ENCODE measurements at regions not wholly inside any gene's neighbourhood (a gene's known extent, or its start where the extent isn't known, plus 50 kb on each side); places are given as distances from the start of the nearest gene placed in this dataset.
"Not testable (repeated sequence)": the region's sequence is repeated elsewhere in the genome, so short reads cannot be mapped to it uniquely, and the experiment has no call there.

DNA sequence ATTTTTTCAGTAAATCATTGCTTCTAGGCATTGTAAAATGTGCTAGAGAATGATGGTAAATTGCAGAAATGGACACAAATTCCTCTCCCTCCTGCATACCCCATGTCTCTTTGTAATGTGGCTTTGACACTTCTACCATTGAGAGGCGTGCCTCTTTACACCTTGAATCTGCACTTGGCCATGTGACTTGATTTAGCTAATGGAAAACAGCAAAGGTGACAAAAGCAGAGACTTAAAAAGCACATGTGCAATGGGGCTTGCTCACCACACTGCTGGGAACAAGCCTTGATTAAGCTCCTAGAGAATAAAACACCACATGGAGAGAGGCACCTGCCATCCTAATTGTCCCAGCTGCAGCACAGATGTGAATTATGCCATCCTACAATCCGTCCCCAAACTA, 69.9 kb upstream of the NAA35 start:
- no peak for DNase-seq (ENCODE audit: low read depth in 1 of 2, low spot score in 1 of 2)
- TF ChIP-seq GABPA (IDR thresholded peaks at IDR 0.05; ENCODE audit: low read depth) = no peak
- no peak overlapping the region for H3K4me3 ChIP-seq (replicated peaks; ENCODE audit: insufficient read depth, low read length)
- no peak overlapping the region for H3K27ac ChIP-seq (replicated peaks)
- H3K27me3 ChIP-seq (ENCODE audit: insufficient read depth, poor library complexity, severe bottlenecking) = no peaks in the 10 kb centered on the region

DNA sequence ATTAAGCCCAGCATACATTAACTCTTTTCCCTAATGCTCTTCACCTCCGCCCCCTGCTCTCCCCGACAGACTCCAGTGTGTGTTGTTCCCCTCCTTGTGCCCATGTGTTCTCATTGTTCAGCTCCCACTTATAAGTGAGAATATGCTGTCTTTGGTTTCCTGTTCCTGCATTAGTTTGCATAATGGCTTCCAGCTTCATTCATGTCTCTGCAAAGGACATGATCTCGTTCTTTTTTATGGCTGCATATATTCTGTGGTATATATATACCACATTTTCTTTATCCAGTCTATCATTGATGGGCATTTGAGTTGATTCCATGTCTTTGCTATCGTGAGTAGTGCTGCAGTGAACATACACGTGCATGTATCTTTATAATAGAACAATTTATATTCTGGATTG, 69.3 kb upstream of the NAA35 start:
- not testable (repeated sequence) for H3K4me3 ChIP-seq (replicated peaks; ENCODE audit: insufficient read depth, low read length); H3K27me3 ChIP-seq (ENCODE audit: insufficient read depth, poor library complexity, severe bottlenecking); DNase-seq (ENCODE audit: low read depth in 1 of 2, low spot score in 1 of 2); H3K27ac ChIP-seq (replicated peaks)

DNA sequence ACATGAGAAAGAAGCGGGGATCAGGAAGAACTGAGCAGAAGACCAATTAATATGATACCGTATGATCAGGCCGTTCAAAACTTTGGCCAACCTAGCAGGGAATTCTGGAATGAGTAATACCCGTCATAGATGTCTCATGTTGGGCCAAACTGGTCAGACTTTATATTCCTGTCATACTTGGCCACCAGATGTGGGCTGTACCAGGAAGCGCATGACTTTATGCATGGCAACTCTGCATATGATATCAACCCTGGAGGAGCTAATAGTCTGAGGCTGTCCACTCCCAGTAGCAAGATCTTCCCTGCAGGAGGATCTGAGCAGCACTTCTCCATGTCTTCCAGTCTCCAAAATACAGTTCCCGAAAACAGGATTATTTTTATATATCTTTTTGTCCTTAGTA, 68.5 kb upstream of the NAA35 start:
- TF ChIP-seq, protein P1, sequence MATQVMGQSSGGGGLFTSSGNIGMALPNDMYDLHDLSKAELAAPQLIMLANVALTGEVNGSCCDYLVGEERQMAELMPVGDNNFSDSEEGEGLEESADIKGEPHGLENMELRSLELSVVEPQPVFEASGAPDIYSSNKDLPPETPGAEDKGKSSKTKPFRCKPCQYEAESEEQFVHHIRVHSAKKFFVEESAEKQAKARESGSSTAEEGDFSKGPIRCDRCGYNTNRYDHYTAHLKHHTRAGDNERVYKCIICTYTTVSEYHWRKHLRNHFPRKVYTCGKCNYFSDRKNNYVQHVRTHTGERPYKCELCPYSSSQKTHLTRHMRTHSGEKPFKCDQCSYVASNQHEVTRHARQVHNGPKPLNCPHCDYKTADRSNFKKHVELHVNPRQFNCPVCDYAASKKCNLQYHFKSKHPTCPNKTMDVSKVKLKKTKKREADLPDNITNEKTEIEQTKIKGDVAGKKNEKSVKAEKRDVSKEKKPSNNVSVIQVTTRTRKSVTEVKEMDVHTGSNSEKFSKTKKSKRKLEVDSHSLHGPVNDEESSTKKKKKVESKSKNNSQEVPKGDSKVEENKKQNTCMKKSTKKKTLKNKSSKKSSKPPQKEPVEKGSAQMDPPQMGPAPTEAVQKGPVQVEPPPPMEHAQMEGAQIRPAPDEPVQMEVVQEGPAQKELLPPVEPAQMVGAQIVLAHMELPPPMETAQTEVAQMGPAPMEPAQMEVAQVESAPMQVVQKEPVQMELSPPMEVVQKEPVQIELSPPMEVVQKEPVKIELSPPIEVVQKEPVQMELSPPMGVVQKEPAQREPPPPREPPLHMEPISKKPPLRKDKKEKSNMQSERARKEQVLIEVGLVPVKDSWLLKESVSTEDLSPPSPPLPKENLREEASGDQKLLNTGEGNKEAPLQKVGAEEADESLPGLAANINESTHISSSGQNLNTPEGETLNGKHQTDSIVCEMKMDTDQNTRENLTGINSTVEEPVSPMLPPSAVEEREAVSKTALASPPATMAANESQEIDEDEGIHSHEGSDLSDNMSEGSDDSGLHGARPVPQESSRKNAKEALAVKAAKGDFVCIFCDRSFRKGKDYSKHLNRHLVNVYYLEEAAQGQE (IDR thresholded peaks at IDR 0.05; ENCODE audit: insufficient replicate concordance, low read depth) = no peak
- no peak for TF ChIP-seq GABPA (IDR thresholded peaks at IDR 0.05; ENCODE audit: low read depth)
- no peak for TF ChIP-seq POLR2AphosphoS5 (IDR thresholded peaks at IDR 0.05; ENCODE audit: low read depth)
- TF ChIP-seq SPI1 (IDR thresholded peaks at IDR 0.05; ENCODE audit: borderline replicate concordance, low read depth) = no peak
- TF ChIP-seq, protein P2, sequence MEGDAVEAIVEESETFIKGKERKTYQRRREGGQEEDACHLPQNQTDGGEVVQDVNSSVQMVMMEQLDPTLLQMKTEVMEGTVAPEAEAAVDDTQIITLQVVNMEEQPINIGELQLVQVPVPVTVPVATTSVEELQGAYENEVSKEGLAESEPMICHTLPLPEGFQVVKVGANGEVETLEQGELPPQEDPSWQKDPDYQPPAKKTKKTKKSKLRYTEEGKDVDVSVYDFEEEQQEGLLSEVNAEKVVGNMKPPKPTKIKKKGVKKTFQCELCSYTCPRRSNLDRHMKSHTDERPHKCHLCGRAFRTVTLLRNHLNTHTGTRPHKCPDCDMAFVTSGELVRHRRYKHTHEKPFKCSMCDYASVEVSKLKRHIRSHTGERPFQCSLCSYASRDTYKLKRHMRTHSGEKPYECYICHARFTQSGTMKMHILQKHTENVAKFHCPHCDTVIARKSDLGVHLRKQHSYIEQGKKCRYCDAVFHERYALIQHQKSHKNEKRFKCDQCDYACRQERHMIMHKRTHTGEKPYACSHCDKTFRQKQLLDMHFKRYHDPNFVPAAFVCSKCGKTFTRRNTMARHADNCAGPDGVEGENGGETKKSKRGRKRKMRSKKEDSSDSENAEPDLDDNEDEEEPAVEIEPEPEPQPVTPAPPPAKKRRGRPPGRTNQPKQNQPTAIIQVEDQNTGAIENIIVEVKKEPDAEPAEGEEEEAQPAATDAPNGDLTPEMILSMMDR (IDR thresholded peaks at IDR 0.05; ENCODE audit: insufficient read depth, low read length) = no peak
- no peak for DNase-seq (ENCODE audit: low read depth in 1 of 2, low spot score in 1 of 2)
- Histone ChIP-seq H3K27ac (replicated peaks) (no peak overlapping the region), H3K27me3 (ENCODE audit: insufficient read depth, poor library complexity, severe bottlenecking) (no peaks in the 10 kb centered on the region), H3K4me3 (replicated peaks; ENCODE audit: insufficient read depth, low read length) (no peak overlapping the region)

DNA sequence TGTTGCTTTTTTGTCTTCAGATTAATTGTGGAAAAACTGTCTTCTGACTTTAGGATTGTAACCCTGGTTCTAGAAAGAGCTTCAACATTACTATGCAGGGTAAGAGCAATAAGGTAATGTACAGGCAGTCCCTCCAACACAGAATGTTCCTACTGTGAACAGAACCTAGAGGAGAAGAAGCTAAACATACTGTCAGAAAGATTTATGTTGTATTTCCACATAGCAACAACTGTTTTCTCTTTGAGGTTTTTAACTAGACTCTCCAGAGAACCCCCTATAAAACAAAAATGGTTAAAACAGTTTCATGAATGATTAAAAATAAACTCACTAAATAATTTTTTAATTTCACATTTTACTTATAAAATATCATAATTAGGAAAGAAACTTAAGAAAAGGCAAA, 64.3 kb upstream of the NAA35 start:
- DNase-seq (ENCODE audit: low read depth in 1 of 2, low spot score in 1 of 2) = no peak
- H3K27me3 ChIP-seq (ENCODE audit: insufficient read depth, poor library complexity, severe bottlenecking) = no peaks in the 10 kb centered on the region
- no peak overlapping the region for H3K27ac ChIP-seq (replicated peaks)
- no peak overlapping the region for H3K4me3 ChIP-seq (replicated peaks; ENCODE audit: insufficient read depth, low read length)
- TF ChIP-seq, protein P1 (IDR thresholded peaks at IDR 0.05; ENCODE audit: insufficient replicate concordance, low read depth) = no peak
- TF ChIP-seq SPI1 (IDR thresholded peaks at IDR 0.05; ENCODE audit: borderline replicate concordance, low read depth) (no peak), POLR2AphosphoS5 (IDR thresholded peaks at IDR 0.05; ENCODE audit: low read depth) (no peak), GABPA (IDR thresholded peaks at IDR 0.05; ENCODE audit: low read depth) (no peak)
- TF ChIP-seq, protein P2 (IDR thresholded peaks at IDR 0.05; ENCODE audit: insufficient read depth, low read length) = no peak

DNA sequence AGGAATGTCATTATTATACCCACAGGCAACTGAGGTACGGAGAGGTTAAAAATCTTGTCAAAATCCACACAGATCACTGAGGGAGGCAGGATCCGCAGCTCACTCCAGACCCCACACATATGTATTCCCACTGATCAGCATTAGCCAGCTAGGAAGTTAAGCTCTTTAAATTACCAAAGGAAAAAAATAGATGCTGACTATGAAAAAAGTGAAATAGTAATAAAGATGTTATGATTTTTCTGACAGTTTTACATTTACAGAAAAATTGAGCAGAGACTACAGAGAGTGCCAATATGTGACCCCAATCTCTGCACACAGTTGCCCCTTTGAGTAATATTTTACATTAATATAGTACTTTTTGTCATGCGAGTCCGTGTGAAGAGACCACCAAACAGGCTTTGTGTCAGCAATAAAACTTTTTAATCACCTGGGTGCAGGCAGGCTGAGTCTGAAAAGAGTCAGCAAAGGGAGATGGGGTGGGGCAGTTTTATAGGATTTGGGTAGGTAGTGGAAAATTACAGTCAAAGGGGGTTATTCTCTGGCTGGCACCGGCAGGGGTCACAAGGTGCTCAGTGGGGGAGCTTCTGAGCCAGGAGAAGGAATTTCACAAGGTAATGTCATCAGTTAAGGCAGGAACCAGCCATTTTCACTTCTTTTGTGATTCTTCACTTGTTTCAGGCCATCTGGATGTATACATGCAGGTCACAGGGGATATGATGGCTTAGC, 61.9 kb upstream of the NAA35 start:
- not testable (repeated sequence) for H3K27ac ChIP-seq (replicated peaks); DNase-seq (ENCODE audit: low read depth in 1 of 2, low spot score in 1 of 2); H3K4me3 ChIP-seq (replicated peaks; ENCODE audit: insufficient read depth, low read length); H3K27me3 ChIP-seq (ENCODE audit: insufficient read depth, poor library complexity, severe bottlenecking)

DNA sequence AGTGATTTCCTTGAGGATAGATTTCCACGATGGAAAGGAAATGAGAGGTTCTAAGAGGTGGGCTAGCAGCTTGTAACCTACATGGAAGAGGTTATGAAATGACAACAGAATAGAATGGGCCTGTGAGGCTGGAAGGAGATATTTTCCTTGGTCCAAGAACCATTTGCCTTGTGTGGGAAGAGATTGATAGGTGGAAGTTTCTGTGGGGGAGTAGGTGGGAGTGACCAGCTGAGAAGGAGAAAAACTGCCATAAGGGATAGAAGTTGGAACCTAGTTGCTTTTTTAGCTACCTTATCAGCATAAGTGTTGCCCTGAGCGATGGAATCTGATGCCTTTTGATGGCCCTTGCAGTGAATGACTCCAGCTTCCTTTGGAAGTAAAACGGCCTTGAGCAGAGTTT, 60.4 kb upstream of the NAA35 start:
- not testable (repeated sequence) for H3K27ac ChIP-seq (replicated peaks); H3K4me3 ChIP-seq (replicated peaks; ENCODE audit: insufficient read depth, low read length); H3K27me3 ChIP-seq (ENCODE audit: insufficient read depth, poor library complexity, severe bottlenecking); DNase-seq (ENCODE audit: low read depth in 1 of 2, low spot score in 1 of 2)

Measured in HL-60 (cell line).